Activated naive CD8-positive, alpha-beta T cell treated with anti-CD3 and anti-CD28 coated beads, Interleukin-2, amount 10 ng/mL, durations not matched to agents 7 days and 5 days (primary cell): ENCODE measurements at regions not wholly inside any gene's neighbourhood (a gene's known extent, or its start where the extent isn't known, plus 50 kb on each side); places are given as distances from the start of the nearest gene placed in this dataset.

Source experiments
- ATAC-seq: fragments of 150-1000 bp; cut with Tn5 transposase; one replicate; pipeline ENCODE4 v1.10.0; 2021; ENCODE audit warnings: low read depth, moderate library complexity
- POLR2A ChIA-PET: fragments of 350-600 bp; sonication (Branson Sonifier 250); formaldehyde crosslinking; loops from one replicate; lab custom pipeline; 2021; ENCODE audit warnings: antibody characterized with exemption; lab: Charles Lee
- DNase-seq: peaks from one replicate; pipeline ENCODE4 v3.0.0; 2021
- H3K27ac Mint-ChIP-seq: one replicate; pipeline ENCODE4 v1.8.0; 2022; ENCODE audit warnings: mild to moderate bottlenecking, mixed read lengths
- H3K27me3 Mint-ChIP-seq: one replicate; pipeline ENCODE4 v1.8.0; 2022; ENCODE audit warnings: mild to moderate bottlenecking, moderate library complexity, mixed read lengths
- H3K36me3 Mint-ChIP-seq: one replicate; pipeline ENCODE4 v1.8.0; 2021; ENCODE audit warnings: mild to moderate bottlenecking, mixed read lengths
- H3K4me1 Mint-ChIP-seq: one replicate; pipeline ENCODE4 v1.8.0; 2021; ENCODE audit warnings: mixed read lengths
- H3K4me3 Mint-ChIP-seq: one replicate; pipeline ENCODE4 v1.8.0; 2022; ENCODE audit warnings: mild to moderate bottlenecking, moderate library complexity, mixed read lengths
- H3K9me3 Mint-ChIP-seq: one replicate; pipeline ENCODE4 v1.8.0; 2021; ENCODE audit warnings: mixed read lengths

DNA sequence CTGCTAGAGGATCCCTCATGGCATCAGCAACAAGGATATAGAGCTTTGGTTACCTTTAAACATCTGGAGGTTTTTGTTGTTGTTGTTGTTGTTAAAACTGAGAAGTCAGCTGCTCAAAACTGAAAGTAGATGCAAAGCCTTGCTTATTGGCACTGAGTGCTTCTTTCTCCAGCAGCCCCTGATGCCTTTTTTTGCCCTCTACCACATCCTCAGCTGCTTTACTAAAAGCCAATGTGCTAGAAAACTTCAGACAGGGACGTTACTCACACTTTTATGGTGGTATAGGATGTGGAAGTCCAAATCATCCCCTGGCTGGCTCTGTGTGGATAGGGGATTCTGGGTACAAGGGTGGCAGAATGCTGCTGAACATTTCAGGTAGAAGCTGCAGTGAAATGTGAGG is 78.3 kb upstream of the CHST9 start:
- H3K36me3 Mint-ChIP-seq, result no peaks in the 10 kb centered on the region
- H3K9me3 Mint-ChIP-seq, result no peaks in the 10 kb centered on the region
- POLR2A ChIA-PET, result no interaction called here

DNA sequence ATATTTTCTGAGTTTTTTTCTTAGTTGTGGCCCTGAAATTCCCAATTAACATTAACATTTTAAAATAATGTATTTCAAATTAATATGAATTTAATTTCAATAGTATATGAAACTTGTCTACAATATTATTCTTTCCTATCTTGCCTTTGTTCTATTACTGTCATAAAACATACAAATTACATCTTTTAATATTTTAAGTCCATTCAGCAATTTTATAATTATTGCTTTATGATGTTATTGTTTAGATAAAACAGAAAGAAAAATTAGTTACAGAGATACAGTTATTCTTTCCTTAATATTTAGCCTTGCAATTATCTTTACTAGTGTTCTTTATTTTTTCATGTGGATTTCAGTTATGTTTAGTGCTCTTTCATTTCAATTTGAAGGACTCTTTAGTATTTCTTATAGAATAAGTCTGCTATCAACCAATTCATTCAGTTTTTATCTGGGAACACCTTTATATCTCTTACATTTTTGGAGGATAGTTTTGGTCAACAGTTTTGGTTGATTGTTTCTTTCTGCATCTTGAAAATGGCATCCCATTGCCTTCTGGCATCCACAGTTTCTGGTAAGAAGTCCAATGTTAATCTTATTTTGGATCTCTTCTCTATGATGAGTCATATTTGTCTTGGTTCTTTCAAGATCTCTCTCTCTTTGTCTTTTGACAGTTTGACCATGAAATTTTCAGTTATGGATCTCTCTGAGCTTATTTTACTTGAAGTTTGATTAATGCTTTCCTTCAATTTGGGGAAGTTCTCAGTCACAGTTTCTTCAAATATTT is 76.9 kb upstream of the CHST9 start:
- no peaks in the 10 kb centered on the region for H3K27me3 Mint-ChIP-seq
- ATAC-seq, result no peak
- no peaks in the 10 kb centered on the region for H3K4me1 Mint-ChIP-seq
- no peak for DNase-seq
- no peak overlapping the region for H3K27ac Mint-ChIP-seq
- H3K36me3 Mint-ChIP-seq, result no peaks in the 10 kb centered on the region
- H3K9me3 Mint-ChIP-seq, result no peaks in the 10 kb centered on the region
- H3K4me3 Mint-ChIP-seq, result no peak overlapping the region
- POLR2A ChIA-PET, result no interaction called here

More for the DNA sequence above, 78.3 kb upstream of the CHST9 start:
- ATAC-seq, result no peak
- no peak overlapping the region for H3K27ac Mint-ChIP-seq
- no peaks in the 10 kb centered on the region for H3K27me3 Mint-ChIP-seq
- DNase-seq, result no peak
- no peaks in the 10 kb centered on the region for H3K4me1 Mint-ChIP-seq
- H3K4me3 Mint-ChIP-seq, result no peak overlapping the region

DNA sequence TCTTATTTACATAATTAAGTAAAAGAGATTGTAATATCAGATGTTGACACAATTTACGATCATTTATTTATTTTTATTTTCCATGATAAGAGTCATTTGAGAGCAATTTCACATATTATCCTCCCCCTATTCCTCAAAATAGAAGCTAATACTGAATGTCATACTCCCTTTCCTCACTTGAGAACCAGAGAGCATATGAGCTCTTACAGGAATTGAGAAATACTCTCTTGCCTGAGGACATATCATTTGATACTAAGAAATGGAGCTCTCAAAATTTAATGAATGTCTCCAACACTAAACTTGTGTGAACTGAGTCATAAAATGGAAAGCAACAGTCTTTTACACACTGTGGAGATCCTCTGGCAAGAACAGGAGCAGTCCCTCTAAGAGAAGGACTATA is 68.5 kb upstream of the CHST9 start:
- H3K4me1 Mint-ChIP-seq, result no peaks in the 10 kb centered on the region
- no peak overlapping the region for H3K27ac Mint-ChIP-seq
- ATAC-seq, result no peak
- H3K9me3 Mint-ChIP-seq, result no peaks in the 10 kb centered on the region
- no peak for DNase-seq
- POLR2A ChIA-PET, result no interaction called here
- no peaks in the 10 kb centered on the region for H3K27me3 Mint-ChIP-seq
- H3K36me3 Mint-ChIP-seq, result no peaks in the 10 kb centered on the region
- H3K4me3 Mint-ChIP-seq, result no peak overlapping the region

DNA sequence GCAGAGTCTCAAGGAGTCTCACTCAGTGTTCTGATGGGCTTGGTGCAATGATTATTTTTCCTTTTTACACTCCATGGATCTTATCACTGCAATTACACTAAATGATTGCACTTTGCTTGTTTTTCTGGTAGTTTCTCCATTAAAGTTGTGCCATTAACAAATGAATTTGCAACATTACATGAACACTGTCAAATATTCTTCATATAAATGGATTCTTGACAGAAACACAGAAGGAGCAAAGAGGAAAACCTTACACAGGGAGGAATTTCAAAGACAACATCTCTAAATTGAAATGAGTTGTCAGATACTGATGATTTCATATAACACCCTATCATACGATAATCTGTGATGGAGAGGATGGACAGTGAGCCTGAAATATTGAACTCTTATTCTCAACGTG is 65.4 kb upstream of the CHST9 start:
- ATAC-seq (no peak), DNase-seq (no peak)
- H3K9me3 Mint-ChIP-seq, result peaks cover 3% of the 10 kb centered on the region
- no peaks in the 10 kb centered on the region for H3K36me3 Mint-ChIP-seq
- POLR2A ChIA-PET, result no interaction called here
- H3K27ac Mint-ChIP-seq, result no peak overlapping the region
- H3K27me3 Mint-ChIP-seq, result no peaks in the 10 kb centered on the region
- no peak overlapping the region for H3K4me3 Mint-ChIP-seq
- no peaks in the 10 kb centered on the region for H3K4me1 Mint-ChIP-seq

DNA sequence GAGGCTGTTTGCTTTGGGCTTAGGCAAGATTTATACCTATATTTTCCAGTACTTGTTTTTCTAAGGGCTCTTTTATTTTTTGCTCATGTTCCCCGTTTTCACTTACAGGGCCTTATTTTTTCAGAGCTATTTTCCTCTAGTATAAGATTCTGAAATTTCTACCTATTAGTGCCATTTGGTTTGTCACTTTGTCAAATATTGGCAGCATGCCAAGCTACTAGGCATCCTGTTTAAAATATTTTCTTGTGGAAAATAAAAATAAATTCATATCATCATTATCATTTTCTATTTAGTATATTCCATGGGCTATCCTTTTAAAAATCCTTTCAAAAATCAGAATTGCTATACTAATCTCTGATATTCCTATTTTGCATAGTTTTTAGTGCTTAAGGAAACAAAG is 64.8 kb upstream of the CHST9 start:
- H3K27me3 Mint-ChIP-seq, result no peaks in the 10 kb centered on the region
- peaks cover 3% of the 10 kb centered on the region for H3K9me3 Mint-ChIP-seq
- POLR2A ChIA-PET, result no interaction called here
- ATAC-seq, result no peak
- H3K27ac Mint-ChIP-seq, result no peak overlapping the region
- no peak for DNase-seq
- H3K4me1 Mint-ChIP-seq, result no peaks in the 10 kb centered on the region
- H3K36me3 Mint-ChIP-seq, result no peaks in the 10 kb centered on the region
- no peak overlapping the region for H3K4me3 Mint-ChIP-seq

DNA sequence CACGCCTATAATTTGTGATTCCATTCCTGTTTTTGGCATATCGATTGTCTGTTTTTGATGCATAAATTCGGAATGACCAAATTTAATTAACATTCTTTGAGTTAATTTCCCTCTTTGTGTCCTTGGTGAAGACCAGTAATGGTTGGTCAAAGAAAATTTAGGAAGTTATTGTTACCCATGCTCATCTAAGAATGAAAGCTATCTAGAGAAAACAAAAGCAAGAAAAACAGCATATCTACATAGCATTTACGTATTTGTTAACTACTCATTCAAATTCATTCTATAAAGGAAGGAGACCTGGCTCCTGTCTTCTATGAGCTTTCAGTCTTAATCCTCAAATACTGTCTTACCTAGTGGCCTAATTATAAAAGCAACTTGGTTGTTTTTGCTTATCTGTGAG is 59.2 kb upstream of the CHST9 start:
- DNase-seq, result no peak

DNA sequence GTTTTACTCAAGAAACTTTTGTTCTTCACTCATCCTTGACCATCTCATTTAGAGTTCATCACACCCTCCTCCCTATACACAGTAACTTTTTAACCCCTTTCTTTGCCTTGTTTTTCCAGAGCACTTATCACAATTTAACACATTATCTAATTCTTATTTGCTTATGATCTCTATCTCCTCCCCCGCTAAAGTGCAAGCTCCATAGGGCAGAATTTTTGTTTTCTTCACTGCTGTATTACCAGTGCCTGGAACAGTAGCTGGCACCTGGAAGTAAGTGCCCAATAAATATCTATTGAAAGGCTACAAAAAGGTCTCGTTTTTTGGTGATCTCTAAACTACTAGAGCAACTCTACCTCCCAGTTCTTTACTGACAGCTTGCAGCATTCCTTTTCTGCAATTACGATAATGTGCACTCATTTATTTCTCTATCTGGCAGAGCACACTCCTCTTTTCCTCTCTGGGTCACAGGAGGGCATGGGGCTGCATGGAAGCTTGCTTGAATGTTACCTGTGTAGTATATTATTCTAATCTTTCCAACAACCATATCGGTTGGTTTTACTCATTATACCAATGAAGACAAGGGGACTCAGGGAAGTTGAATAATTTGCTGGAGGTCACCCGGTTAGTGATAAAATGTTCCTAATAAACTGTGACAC is 57.4 kb upstream of the CHST9 start:
- Mint-ChIP-seq H3K27me3 (no peaks in the 10 kb centered on the region), H3K36me3 (no peaks in the 10 kb centered on the region), H3K27ac (no peak overlapping the region), H3K4me1 (no peaks in the 10 kb centered on the region), H3K9me3 (peaks cover 2% of the 10 kb centered on the region), H3K4me3 (no peak overlapping the region)
- ATAC-seq (no peak), DNase-seq (no peak)
- POLR2A ChIA-PET, result no interaction called here

More for the DNA sequence above, 59.2 kb upstream of the CHST9 start:
- POLR2A ChIA-PET, result no interaction called here
- no peaks in the 10 kb centered on the region for H3K27me3 Mint-ChIP-seq
- H3K4me1 Mint-ChIP-seq, result no peaks in the 10 kb centered on the region
- H3K9me3 Mint-ChIP-seq, result peaks cover 3% of the 10 kb centered on the region
- ATAC-seq, result no peak
- H3K4me3 Mint-ChIP-seq, result no peak overlapping the region
- H3K36me3 Mint-ChIP-seq, result no peaks in the 10 kb centered on the region
- no peak overlapping the region for H3K27ac Mint-ChIP-seq

DNA sequence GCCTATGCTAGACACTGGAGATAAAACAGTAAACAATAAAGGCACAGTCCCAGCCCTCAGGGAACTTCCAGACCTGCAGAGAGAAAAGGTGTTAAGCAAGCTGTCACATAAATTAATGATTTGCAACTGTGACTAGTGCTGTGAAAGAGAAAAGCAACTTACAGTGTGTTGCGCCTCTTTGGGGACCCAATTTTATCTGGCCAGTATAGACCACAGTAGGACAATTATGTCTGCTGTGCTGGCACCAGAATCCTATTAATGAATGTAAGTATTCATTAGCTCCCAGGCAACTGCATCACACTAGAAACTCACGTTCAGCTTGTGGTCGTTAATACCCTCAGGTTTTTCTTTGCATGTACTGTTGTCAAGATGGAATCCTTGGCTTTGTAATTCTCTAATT is 55.3 kb upstream of the CHST9 start:
- Mint-ChIP-seq H3K36me3 (no peaks in the 10 kb centered on the region), H3K9me3 (peaks cover 2% of the 10 kb centered on the region), H3K4me1 (no peaks in the 10 kb centered on the region), H3K27ac (no peak overlapping the region), H3K4me3 (no peak overlapping the region), H3K27me3 (no peaks in the 10 kb centered on the region)
- ATAC-seq (no peak), DNase-seq (no peak)
- POLR2A ChIA-PET, result no interaction called here

DNA sequence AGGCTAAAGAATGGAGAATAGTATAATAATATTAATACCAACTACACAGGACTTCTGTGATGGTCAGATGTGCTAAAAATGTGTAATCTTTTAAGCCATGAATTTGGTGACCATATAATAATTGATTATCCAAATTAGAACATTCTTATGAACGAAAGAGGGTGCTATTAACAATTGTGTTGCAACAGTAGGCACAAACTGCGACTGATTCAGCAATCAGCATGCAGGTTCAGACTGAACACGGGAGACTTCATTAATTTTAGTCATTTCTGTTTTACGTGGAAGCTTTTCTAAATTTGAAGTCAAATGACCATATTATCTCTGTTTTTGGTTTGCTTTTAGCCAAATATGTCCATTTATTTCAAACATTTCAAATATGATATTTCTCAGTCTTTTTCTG is 54.6 kb upstream of the CHST9 start:
- no peaks in the 10 kb centered on the region for H3K4me1 Mint-ChIP-seq
- peaks cover 2% of the 10 kb centered on the region for H3K9me3 Mint-ChIP-seq
- H3K27ac Mint-ChIP-seq, result no peak overlapping the region
- H3K4me3 Mint-ChIP-seq, result no peak overlapping the region
- no peaks in the 10 kb centered on the region for H3K27me3 Mint-ChIP-seq
- no peak for ATAC-seq
- no peak for DNase-seq
- H3K36me3 Mint-ChIP-seq, result no peaks in the 10 kb centered on the region
- POLR2A ChIA-PET, result no interaction called here

DNA sequence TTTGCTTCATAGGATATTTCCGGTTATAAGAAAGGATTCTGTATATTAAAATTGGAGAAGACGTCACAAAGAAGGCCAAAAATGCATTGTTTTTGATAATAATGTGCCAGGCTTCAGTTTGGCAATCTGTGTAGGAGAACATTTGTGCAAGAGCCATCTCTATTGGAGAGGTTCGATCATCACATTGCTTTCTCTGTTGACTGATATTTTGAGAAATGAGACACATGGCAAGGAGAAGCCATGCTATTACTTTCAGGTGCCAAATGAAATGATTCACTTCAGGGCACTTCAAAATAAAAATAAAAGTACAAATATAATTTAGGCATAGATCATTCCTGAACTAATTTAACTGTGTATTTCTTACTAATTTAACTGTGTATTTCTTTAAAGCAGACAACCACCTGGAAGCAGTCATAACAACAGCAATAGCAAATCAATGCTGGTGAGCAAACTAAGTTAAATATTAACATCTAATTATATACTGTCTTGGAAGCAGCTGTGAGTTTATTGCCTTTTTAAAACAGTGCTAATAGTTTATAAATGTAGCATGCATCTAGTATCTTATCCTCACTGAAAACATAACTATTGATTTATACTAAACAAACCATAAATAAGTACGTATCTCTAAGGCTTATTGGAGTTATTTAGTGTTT is 50.2 kb upstream of the CHST9 start:
- DNase-seq (no peak), ATAC-seq (no peak)
- H3K27me3 Mint-ChIP-seq, result no peaks in the 10 kb centered on the region
- no peaks in the 10 kb centered on the region for H3K36me3 Mint-ChIP-seq
- H3K4me1 Mint-ChIP-seq, result no peaks in the 10 kb centered on the region
- no peak overlapping the region for H3K27ac Mint-ChIP-seq
- H3K9me3 Mint-ChIP-seq, result peaks cover 2% of the 10 kb centered on the region
- H3K4me3 Mint-ChIP-seq, result no peak overlapping the region
- POLR2A ChIA-PET, result no interaction called here
